ENCODE measurements at regions not wholly inside any gene's neighbourhood (a gene's known extent, or its start where the extent isn't known, plus 50 kb on each side); places are given as distances from the start of the nearest gene placed in this dataset.
"Not testable (repeated sequence)": the region's sequence is repeated elsewhere in the genome, so short reads cannot be mapped to it uniquely, and the experiment has no call there.

- Histone ChIP-seq H3K9me3 (ENCODE audit: low read depth, low read length) (no peaks in the 10 kb centered on the region), H3K36me3 (ENCODE audit: insufficient read depth, low read length) (no peaks in the 10 kb centered on the region), H3K4me3 (no peak overlapping the region), H3K9ac (ENCODE audit: insufficient read length) (no peak overlapping the region), H3K27ac (no peak overlapping the region)
- TF ChIP-seq FOXP2 (optimal IDR thresholded peaks at IDR 0.05; ENCODE audit: control extremely low read depth, extremely low read length, insufficient read depth) = no peak
- no peak for TF ChIP-seq EZH2 (IDR thresholded peaks at IDR 0.05)
- DNase-seq (ENCODE audit: low read depth, low spot score) = no peak
Measured at GRCh38 chr7:52565974-52566373, 469.5 kb upstream of the POM121L12 start.

GRCh38 chr7:52555805-52556204, 479.6 kb upstream of the POM121L12 start:
- Histone ChIP-seq H3K4me3 (no peak overlapping the region), H3K9me3 (ENCODE audit: low read depth, low read length) (no peaks in the 10 kb centered on the region), H3K36me3 (ENCODE audit: insufficient read depth, low read length) (no peaks in the 10 kb centered on the region), H3K27ac (no peak overlapping the region), H3K9ac (ENCODE audit: insufficient read length) (no peak overlapping the region)
- no peak for TF ChIP-seq FOXP2 (optimal IDR thresholded peaks at IDR 0.05; ENCODE audit: control extremely low read depth, extremely low read length, insufficient read depth)
- TF ChIP-seq POLR2AphosphoS5 (IDR thresholded peaks at IDR 0.05; ENCODE audit: borderline replicate concordance, low read depth, low read length) = no peak
- no peak for TF ChIP-seq EZH2 (IDR thresholded peaks at IDR 0.05)
- no peak for DNase-seq (ENCODE audit: low read depth, low spot score)

DNA sequence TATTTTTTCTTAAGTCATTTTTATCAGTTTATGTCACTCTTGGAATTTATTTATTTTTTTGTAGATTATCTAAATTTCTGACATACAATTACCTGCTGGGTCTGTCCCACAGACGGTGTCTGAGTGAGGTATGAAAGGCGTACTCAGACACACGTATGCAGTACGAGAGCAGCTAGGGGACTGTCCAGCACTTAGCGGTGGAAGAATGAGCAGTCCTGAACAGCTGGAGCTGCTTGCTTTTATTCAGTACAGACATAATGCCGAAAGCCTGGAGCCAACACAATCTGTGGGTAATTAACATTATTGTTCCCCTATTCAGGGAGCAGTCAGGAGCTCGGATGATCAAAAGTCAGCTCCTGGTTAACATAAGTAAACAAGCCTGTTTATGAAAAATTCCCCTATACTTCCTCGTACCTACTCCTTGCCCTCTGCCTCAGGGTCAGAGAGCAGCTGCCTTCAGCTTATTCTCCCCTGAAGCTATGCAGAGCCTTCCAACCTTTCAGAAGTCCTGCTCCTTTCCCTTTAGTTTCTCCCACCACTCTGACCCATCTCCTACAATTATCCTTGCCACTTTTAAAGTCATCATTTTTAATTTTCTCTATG, 488.0 kb upstream of the POM121L12 start:
- no peak overlapping the region for H3K27ac ChIP-seq
- H3K9me3 ChIP-seq (ENCODE audit: low read depth, low read length) = no peaks in the 10 kb centered on the region
- H3K4me3 ChIP-seq = no peak overlapping the region
- no peak for TF ChIP-seq EZH2 (IDR thresholded peaks at IDR 0.05)
- H3K9ac ChIP-seq (ENCODE audit: insufficient read length) = no peak overlapping the region
- H3K36me3 ChIP-seq (ENCODE audit: insufficient read depth, low read length) = no peaks in the 10 kb centered on the region
- DNase-seq (ENCODE audit: low read depth, low spot score) = no peak

DNA sequence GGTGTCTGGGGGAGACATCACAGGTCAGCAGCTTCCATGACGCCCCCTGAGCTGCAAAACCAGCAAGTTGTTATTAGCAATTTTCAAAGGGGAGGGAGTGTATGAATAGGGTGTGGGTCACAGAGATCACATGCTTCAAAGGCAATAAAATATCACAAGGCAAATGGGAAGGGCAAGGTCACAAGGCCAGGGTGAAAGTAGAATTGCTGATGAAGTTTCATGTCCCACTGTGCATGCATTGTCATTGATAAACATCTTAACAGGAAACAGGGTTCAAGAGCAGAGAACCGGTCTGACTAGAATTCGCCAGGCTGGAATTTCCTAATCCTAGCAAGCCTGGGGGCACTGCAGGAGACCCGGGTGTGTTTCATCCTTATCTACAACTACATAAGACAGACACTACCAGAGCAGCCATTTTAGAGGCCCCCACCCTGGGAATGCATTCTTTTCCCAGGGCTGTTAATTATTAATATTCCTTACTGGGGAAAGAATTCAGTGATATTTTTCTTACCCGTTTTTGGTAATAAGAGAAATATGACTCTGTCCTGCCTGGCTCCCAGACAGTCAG, 494.2 kb upstream of the POM121L12 start:
- not testable (repeated sequence) for H3K27ac ChIP-seq; H3K4me3 ChIP-seq; H3K9me3 ChIP-seq (ENCODE audit: low read depth, low read length); H3K36me3 ChIP-seq (ENCODE audit: insufficient read depth, low read length); H3K9ac ChIP-seq (ENCODE audit: insufficient read length); DNase-seq (ENCODE audit: low read depth, low spot score)

DNA sequence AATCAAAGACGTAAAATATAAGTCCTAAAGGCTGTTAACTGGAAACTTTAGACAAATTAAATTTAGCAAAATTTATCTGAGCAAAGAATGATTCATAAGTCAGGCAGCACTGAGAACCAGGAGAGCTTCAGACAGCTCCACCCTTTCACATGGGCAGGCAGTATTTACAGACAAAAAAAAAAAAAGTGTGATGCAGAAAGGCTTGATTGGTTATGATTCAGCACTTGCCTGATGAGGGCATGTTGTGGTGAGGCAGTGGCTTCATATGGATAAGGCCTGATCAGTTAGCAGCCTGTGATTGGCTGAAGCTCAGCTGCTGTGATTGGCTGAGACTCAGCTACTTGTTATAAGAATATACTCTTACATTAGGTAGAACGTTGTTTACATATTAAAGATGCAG, 495.4 kb upstream of the POM121L12 start:
- Histone ChIP-seq H3K27ac (no peak overlapping the region), H3K36me3 (ENCODE audit: insufficient read depth, low read length) (no peaks in the 10 kb centered on the region), H3K9me3 (ENCODE audit: low read depth, low read length) (no peaks in the 10 kb centered on the region), H3K9ac (ENCODE audit: insufficient read length) (no peak overlapping the region), H3K4me3 (no peak overlapping the region)
- no peak for TF ChIP-seq FOXP2 (optimal IDR thresholded peaks at IDR 0.05; ENCODE audit: control extremely low read depth, extremely low read length, insufficient read depth)
- TF ChIP-seq POLR2AphosphoS5 (IDR thresholded peaks at IDR 0.05; ENCODE audit: borderline replicate concordance, low read depth, low read length) = no peak
- no peak for DNase-seq (ENCODE audit: low read depth, low spot score)

- H3K9ac ChIP-seq (ENCODE audit: insufficient read length) = no peak overlapping the region
- no peak for DNase-seq (ENCODE audit: low read depth, low spot score)
- no peak overlapping the region for H3K4me3 ChIP-seq
- no peaks in the 10 kb centered on the region for H3K9me3 ChIP-seq (ENCODE audit: low read depth, low read length)
- no peak for TF ChIP-seq EZH2 (IDR thresholded peaks at IDR 0.05)
- no peak for TF ChIP-seq POLR2AphosphoS5 (IDR thresholded peaks at IDR 0.05; ENCODE audit: borderline replicate concordance, low read depth, low read length)
- TF ChIP-seq FOXP2 (optimal IDR thresholded peaks at IDR 0.05; ENCODE audit: control extremely low read depth, extremely low read length, insufficient read depth) = no peak
- no peak overlapping the region for H3K27ac ChIP-seq
- H3K36me3 ChIP-seq (ENCODE audit: insufficient read depth, low read length) = no peaks in the 10 kb centered on the region
Measured at GRCh38 chr7:52539414-52539813, 496.0 kb upstream of the POM121L12 start.

GRCh38 chr7:52537051-52537450, 498.4 kb upstream of the POM121L12 start:
- DNase-seq (ENCODE audit: low read depth, low spot score) = no peak
- Histone ChIP-seq H3K9ac (ENCODE audit: insufficient read length) (no peak overlapping the region), H3K27ac (no peak overlapping the region), H3K4me3 (no peak overlapping the region), H3K36me3 (ENCODE audit: insufficient read depth, low read length) (no peaks in the 10 kb centered on the region), H3K9me3 (ENCODE audit: low read depth, low read length) (no peaks in the 10 kb centered on the region)
- TF ChIP-seq EZH2 (IDR thresholded peaks at IDR 0.05) = no peak
- TF ChIP-seq POLR2AphosphoS5 (IDR thresholded peaks at IDR 0.05; ENCODE audit: borderline replicate concordance, low read depth, low read length) = no peak
- TF ChIP-seq FOXP2 (optimal IDR thresholded peaks at IDR 0.05; ENCODE audit: control extremely low read depth, extremely low read length, insufficient read depth) = no peak

GRCh38 chr7:52525772-52526341, 509.6 kb upstream of the POM121L12 start:
- TF ChIP-seq EZH2 (IDR thresholded peaks at IDR 0.05) (no peak), FOXP2 (optimal IDR thresholded peaks at IDR 0.05; ENCODE audit: control extremely low read depth, extremely low read length, insufficient read depth) (no peak), POLR2AphosphoS5 (IDR thresholded peaks at IDR 0.05; ENCODE audit: borderline replicate concordance, low read depth, low read length) (no peak)
- DNase-seq (ENCODE audit: low read depth, low spot score) = no peak
- Histone ChIP-seq H3K9me3 (ENCODE audit: low read depth, low read length) (no peaks in the 10 kb centered on the region), H3K27ac (no peak overlapping the region), H3K36me3 (ENCODE audit: insufficient read depth, low read length) (no peaks in the 10 kb centered on the region), H3K4me3 (no peak overlapping the region), H3K9ac (ENCODE audit: insufficient read length) (no peak overlapping the region)

- no peak overlapping the region for H3K9ac ChIP-seq (ENCODE audit: insufficient read length)
- TF ChIP-seq POLR2AphosphoS5 (IDR thresholded peaks at IDR 0.05; ENCODE audit: borderline replicate concordance, low read depth, low read length) = no peak
- no peak for TF ChIP-seq FOXP2 (optimal IDR thresholded peaks at IDR 0.05; ENCODE audit: control extremely low read depth, extremely low read length, insufficient read depth)
- no peak for TF ChIP-seq EZH2 (IDR thresholded peaks at IDR 0.05)
- no peak overlapping the region for H3K4me3 ChIP-seq
- no peak overlapping the region for H3K27ac ChIP-seq
- DNase-seq (ENCODE audit: low read depth, low spot score) = no peak
- no peaks in the 10 kb centered on the region for H3K36me3 ChIP-seq (ENCODE audit: insufficient read depth, low read length)
- H3K9me3 ChIP-seq (ENCODE audit: low read depth, low read length) = no peaks in the 10 kb centered on the region
Measured at GRCh38 chr7:52518869-52519268, 516.6 kb upstream of the POM121L12 start.
